ENCODE measurements at regions not wholly inside any gene's neighbourhood (a gene's known extent, or its start where the extent isn't known, plus 50 kb on each side); places are given as distances from the start of the nearest gene placed in this dataset.

DNA sequence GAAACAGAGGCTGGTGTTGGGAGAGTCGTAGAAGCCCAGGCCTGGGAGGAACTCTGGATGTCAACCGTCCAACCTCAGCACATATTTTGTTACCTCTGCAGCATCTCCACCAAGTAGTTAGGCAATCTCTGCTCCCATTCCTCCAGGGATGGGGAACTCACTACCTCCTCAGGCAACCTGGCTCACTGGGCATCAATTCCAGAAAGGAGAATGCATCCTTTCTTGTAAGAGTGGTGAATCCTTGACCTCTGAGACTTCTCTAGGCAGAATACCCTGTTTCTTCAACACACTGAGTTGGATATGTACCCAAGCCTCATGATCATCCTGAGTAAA is 136.7 kb upstream of the ZMIZ1 start:
- ATAC-seq (no peak), DNase-seq (no peak)
- Histone ChIP-seq H3K4me1 (no peaks in the 10 kb centered on the region), H3K36me3 (no peaks in the 10 kb centered on the region), H3K27ac (no peak overlapping the region), H3K27me3 (no peaks in the 10 kb centered on the region), H3K9me3 (no peaks in the 10 kb centered on the region), H3K4me3 (no peak overlapping the region)
- intact Hi-C loops (cut with DNase I), result no loop called here
- TF ChIP-seq POLR2A (IDR thresholded peaks at IDR 0.05), result no peak
- TF ChIP-seq, protein P1, sequence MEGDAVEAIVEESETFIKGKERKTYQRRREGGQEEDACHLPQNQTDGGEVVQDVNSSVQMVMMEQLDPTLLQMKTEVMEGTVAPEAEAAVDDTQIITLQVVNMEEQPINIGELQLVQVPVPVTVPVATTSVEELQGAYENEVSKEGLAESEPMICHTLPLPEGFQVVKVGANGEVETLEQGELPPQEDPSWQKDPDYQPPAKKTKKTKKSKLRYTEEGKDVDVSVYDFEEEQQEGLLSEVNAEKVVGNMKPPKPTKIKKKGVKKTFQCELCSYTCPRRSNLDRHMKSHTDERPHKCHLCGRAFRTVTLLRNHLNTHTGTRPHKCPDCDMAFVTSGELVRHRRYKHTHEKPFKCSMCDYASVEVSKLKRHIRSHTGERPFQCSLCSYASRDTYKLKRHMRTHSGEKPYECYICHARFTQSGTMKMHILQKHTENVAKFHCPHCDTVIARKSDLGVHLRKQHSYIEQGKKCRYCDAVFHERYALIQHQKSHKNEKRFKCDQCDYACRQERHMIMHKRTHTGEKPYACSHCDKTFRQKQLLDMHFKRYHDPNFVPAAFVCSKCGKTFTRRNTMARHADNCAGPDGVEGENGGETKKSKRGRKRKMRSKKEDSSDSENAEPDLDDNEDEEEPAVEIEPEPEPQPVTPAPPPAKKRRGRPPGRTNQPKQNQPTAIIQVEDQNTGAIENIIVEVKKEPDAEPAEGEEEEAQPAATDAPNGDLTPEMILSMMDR (IDR thresholded peaks at IDR 0.05), result no peak
- WGBS (ENCODE audit: insufficient coverage, low coverage, low lambda C conversion rate, missing lambda C conversion rate), result no CpG with 5 or more reads among the region's 2 CpGs

DNA sequence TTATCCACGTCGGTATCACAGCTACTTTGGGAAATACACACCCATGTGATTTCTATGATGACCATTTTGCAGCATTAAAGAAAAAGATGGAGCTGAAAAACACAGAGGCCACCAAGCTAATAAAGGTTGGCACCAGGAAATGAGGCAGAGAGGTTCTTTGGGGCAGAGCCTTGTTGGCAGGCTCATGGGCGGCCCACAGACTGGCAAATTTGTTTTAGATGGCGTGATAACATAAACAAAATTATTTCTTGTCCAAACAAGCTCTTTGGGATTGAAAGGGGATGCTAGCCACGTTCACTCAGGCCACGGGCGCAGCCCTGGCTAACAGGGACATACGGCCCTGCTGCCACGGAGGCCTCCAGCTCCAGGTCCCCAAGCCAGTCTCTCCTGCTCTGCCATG is 135.9 kb upstream of the ZMIZ1 start:
- Histone ChIP-seq H3K27me3 (no peaks in the 10 kb centered on the region), H3K36me3 (no peaks in the 10 kb centered on the region), H3K27ac (no peak overlapping the region), H3K9me3 (no peaks in the 10 kb centered on the region), H3K4me3 (no peak overlapping the region), H3K4me1 (no peaks in the 10 kb centered on the region)
- intact Hi-C loops (cut with DNase I), result no loop called here
- WGBS (ENCODE audit: insufficient coverage, low coverage, low lambda C conversion rate, missing lambda C conversion rate), result 93% methylated on average over 2 of the region's 9 CpGs
- DNase-seq, result no peak
- TF ChIP-seq, protein P1 (IDR thresholded peaks at IDR 0.05), result no peak
- no peak for TF ChIP-seq POLR2A (IDR thresholded peaks at IDR 0.05)
- ATAC-seq, result no peak

DNA sequence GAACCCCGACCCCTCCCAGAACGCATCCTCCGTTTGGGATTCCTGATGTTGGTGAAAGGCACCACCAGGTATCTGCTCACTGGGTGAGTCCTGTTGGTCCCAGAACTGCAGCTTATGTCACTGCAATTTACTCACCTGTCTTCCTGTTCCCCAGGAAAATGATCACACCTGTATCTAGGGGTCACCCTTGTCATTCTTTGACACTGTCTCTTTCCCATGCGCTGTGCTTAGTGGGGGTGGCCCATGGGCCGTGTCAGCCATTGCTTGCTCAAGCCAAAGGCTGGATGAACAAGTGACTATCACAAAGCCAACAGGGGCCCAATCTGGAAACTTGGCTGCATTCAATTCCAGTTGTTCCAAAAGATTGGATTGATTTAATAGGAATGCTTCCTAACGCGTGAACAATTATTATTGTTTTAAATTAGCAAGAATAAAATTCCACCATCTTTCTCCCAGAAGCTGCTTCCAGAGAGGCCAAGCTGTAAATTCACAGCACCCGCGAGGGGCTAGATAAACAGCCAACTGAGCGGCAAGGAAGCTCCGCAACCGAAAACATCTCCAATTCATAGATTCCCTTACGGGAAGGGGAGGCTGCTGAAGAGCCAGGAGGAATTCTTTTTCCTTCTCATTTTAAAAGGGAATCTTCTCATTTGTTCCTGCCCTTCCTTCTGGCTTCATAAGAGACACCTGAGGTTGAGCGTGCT is 134.8 kb upstream of the ZMIZ1 start:
- whole genome bisulfite sequencing (ENCODE audit: insufficient coverage, low coverage, low lambda C conversion rate, missing lambda C conversion rate), result 85% methylated on average over 14 of the region's 14 CpGs
- TF ChIP-seq, protein P1 (IDR thresholded peaks at IDR 0.05), result no peak
- TF ChIP-seq POLR2A (IDR thresholded peaks at IDR 0.05), result no peak
- intact Hi-C loops (cut with DNase I), result no loop called here
- Histone ChIP-seq H3K4me1 (no peaks in the 10 kb centered on the region), H3K9me3 (no peaks in the 10 kb centered on the region), H3K36me3 (no peaks in the 10 kb centered on the region), H3K27ac (no peak overlapping the region), H3K27me3 (no peaks in the 10 kb centered on the region), H3K4me3 (no peak overlapping the region)
- no peak for ATAC-seq
- DNase-seq, result peak in 1 of 3 donors; percentile 36

DNA sequence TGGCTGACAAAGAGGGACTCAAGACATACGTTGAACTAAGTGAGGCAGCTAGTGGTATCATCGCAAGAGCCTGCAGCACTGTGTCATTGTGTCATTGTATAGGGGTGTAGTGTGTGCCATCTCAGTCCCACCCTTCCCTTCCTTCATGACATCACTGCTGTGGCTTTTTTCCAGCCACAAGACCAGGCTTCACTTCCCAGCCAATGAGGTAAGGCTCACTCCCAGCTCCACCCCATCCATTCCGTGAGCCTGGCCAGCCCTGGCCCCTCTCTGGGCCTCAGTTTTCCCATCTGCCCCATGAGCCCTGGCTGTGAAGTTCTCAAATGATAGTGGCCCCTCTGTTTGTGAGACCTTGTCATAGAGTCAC is 134.3 kb upstream of the ZMIZ1 start:
- no peaks in the 10 kb centered on the region for H3K4me1 ChIP-seq
- ATAC-seq, result no peak
- H3K4me3 ChIP-seq, result no peak overlapping the region
- no peaks in the 10 kb centered on the region for H3K9me3 ChIP-seq
- WGBS (ENCODE audit: insufficient coverage, low coverage, low lambda C conversion rate, missing lambda C conversion rate), result 74% methylated on average over 2 of the region's 3 CpGs
- intact Hi-C loops (cut with DNase I), result no loop called here
- DNase-seq, result peak in 1 of 3 donors; percentile 2
- H3K27me3 ChIP-seq, result no peaks in the 10 kb centered on the region
- TF ChIP-seq, protein P1 (IDR thresholded peaks at IDR 0.05), result no peak
- no peak for TF ChIP-seq POLR2A (IDR thresholded peaks at IDR 0.05)
- H3K27ac ChIP-seq, result no peak overlapping the region
- H3K36me3 ChIP-seq, result no peaks in the 10 kb centered on the region

Data from right lobe of liver (tissue), 6 donors.